Inflammatory macrophage treated with lipopolysaccharide for 1 hour (primary cell): ENCODE measurements at regions not wholly inside any gene's neighbourhood (a gene's known extent, or its start where the extent isn't known, plus 50 kb on each side); places are given as distances from the start of the nearest gene placed in this dataset.

Experiments used
- DNase-seq, 2 donors: peaks; one replicate each; pipeline ENCODE4 v3.0.0-alpha.2; 2020 to 2022

- no peak for DNase-seq
Observed at GRCh38 chr6:19042420-19042819, 655.3 kb downstream of the RNF144B start.

GRCh38 chr6:19050765-19051164 is 663.6 kb downstream of the RNF144B start:
- no peak for DNase-seq

- no peak for DNase-seq
Observed at GRCh38 chr6:19052219-19052618, 665.1 kb downstream of the RNF144B start.

- DNase-seq: no peak
Observed at GRCh38 chr6:19059102-19059501, 672.0 kb downstream of the RNF144B start.

GRCh38 chr6:19067165-19067564 is 680.0 kb downstream of the RNF144B start:
- no peak for DNase-seq

- DNase-seq: no peak
Observed at GRCh38 chr6:19070520-19070919, 683.4 kb downstream of the RNF144B start.

- DNase-seq: no peak
Observed at GRCh38 chr6:19083801-19084200, 696.7 kb downstream of the RNF144B start.

- no peak for DNase-seq
Observed at GRCh38 chr6:19086480-19086879, 699.3 kb downstream of the RNF144B start.

GRCh38 chr6:19087296-19087695 is 700.1 kb downstream of the RNF144B start:
- no peak for DNase-seq

- DNase-seq: no peak
Observed at GRCh38 chr6:19087897-19088296, 700.7 kb downstream of the RNF144B start.

GRCh38 chr6:19100752-19101151 is 713.6 kb downstream of the RNF144B start:
- no peak for DNase-seq

GRCh38 chr6:19102936-19103335 is 715.8 kb downstream of the RNF144B start:
- DNase-seq: no peak

- no peak for DNase-seq
Observed at GRCh38 chr6:19107468-19107867, 720.3 kb downstream of the RNF144B start.

GRCh38 chr6:19121521-19121920 is 715.6 kb upstream of the ID4 start:
- DNase-seq: no peak

- DNase-seq: no peak
Observed at GRCh38 chr6:19127081-19127480, 710.1 kb upstream of the ID4 start.

GRCh38 chr6:19128701-19129100 is 708.5 kb upstream of the ID4 start:
- no peak for DNase-seq

- DNase-seq: no peak
Observed at GRCh38 chr6:19135706-19136105, 701.5 kb upstream of the ID4 start.

GRCh38 chr6:19137505-19137904 is 699.7 kb upstream of the ID4 start:
- DNase-seq: no peak

GRCh38 chr6:19142275-19142674 is 694.9 kb upstream of the ID4 start:
- DNase-seq: no peak

GRCh38 chr6:19150307-19150706 is 686.9 kb upstream of the ID4 start:
- DNase-seq: no peak

- no peak for DNase-seq
Observed at GRCh38 chr6:19153270-19153980, 683.7 kb upstream of the ID4 start.

GRCh38 chr6:19153981-19154295 is 683.2 kb upstream of the ID4 start:
- DNase-seq: no peak

GRCh38 chr6:19156443-19156842 is 680.7 kb upstream of the ID4 start:
- DNase-seq: no peak

GRCh38 chr6:19157486-19157885 is 679.7 kb upstream of the ID4 start:
- no peak for DNase-seq

GRCh38 chr6:19158586-19158985 is 678.6 kb upstream of the ID4 start:
- DNase-seq: no peak

- no peak for DNase-seq
Observed at GRCh38 chr6:19159089-19159488, 678.1 kb upstream of the ID4 start.
